ENCODE measurements at regions not wholly inside any gene's neighbourhood (a gene's known extent, or its start where the extent isn't known, plus 50 kb on each side); places are given as distances from the start of the nearest gene placed in this dataset.

DNA sequence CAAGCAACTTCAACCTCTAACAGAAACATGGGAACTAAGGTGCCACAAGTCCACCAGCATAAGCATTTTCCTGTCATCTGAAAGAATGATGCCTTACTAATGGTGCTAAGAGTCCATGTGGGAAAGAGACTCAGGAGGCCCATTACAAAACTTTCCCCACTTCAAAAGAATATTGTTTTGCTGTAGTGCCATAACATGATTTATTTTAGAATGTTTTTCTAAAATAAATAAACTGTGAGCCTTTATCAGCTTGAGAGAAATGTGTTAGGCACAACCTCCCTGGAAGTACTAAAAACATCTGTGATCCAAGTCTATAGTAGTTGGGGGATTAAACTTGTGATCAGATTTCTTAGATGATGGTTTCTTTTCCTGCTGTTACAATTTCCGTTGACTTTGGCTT, 330.1 kb upstream of the MAP3K7 start:
- Histone ChIP-seq H3K27me3 (replicated peaks; ENCODE audit: control insufficient read depth, insufficient read depth, low read length) (no peaks in the 10 kb centered on the region), H3K4me3 (replicated peaks; ENCODE audit: low read depth, low read length) (no peak overlapping the region), H3K36me3 (ENCODE audit: control insufficient read depth, insufficient read depth, low read length) (no peaks in the 10 kb centered on the region)
- DNase-seq (ENCODE audit: extremely low read depth, insufficient read length) = no peak
- TF ChIP-seq CTCF (IDR thresholded peaks at IDR 0.05; ENCODE audit: insufficient read depth, low read length, poor library complexity, severe bottlenecking) = no peak

DNA sequence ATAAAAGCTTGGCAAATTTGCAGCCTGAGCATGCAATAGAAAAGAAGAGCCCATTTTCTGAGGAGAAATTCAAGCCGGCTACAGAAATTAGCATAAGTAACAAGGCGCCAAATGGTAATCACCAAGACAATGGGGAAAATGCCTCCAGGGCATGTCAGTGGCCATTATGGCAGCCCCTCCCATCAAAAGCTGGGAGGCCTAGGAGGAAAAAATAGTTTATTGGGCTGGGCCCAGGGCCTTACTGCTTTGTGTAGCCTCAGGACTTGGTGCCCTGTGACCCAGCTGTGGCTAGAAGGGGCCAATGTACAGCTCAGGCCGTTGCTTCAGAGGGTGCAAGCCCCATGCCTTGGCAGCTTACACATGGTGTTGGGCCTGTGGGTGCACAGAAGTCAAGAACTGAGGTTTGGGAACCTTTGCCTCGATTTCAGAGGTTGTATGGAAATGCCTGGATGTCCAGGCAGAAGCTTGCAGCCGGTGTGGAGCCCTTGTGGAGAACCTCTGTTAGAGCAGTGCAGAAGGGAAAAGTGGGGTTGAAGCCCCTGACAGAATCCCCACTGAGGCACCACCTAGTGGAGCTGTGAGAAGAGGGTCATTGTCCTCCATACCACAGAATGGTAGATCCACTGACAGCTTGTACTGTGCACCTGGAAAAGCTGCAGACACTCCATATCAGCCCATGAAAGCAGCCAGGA, 328.5 kb upstream of the MAP3K7 start:
- Histone ChIP-seq H3K36me3 (ENCODE audit: control insufficient read depth, insufficient read depth, low read length) (no peaks in the 10 kb centered on the region), H3K27me3 (replicated peaks; ENCODE audit: control insufficient read depth, insufficient read depth, low read length) (no peaks in the 10 kb centered on the region), H3K4me3 (replicated peaks; ENCODE audit: low read depth, low read length) (no peak overlapping the region)
- TF ChIP-seq CTCF (IDR thresholded peaks at IDR 0.05; ENCODE audit: insufficient read depth, low read length, poor library complexity, severe bottlenecking) = no peak
- DNase-seq (ENCODE audit: extremely low read depth, insufficient read length) = no peak

- Histone ChIP-seq H3K36me3 (ENCODE audit: control insufficient read depth, insufficient read depth, low read length) (no peaks in the 10 kb centered on the region), H3K4me3 (replicated peaks; ENCODE audit: low read depth, low read length) (no peak overlapping the region), H3K27me3 (replicated peaks; ENCODE audit: control insufficient read depth, insufficient read depth, low read length) (no peaks in the 10 kb centered on the region)
- no peak for TF ChIP-seq CTCF (IDR thresholded peaks at IDR 0.05; ENCODE audit: insufficient read depth, low read length, poor library complexity, severe bottlenecking)
- DNase-seq (ENCODE audit: extremely low read depth, insufficient read length) = no peak
These were observed 327.4 kb upstream of the MAP3K7 start for GRCh38 chr6:90914312-90914711.

DNA sequence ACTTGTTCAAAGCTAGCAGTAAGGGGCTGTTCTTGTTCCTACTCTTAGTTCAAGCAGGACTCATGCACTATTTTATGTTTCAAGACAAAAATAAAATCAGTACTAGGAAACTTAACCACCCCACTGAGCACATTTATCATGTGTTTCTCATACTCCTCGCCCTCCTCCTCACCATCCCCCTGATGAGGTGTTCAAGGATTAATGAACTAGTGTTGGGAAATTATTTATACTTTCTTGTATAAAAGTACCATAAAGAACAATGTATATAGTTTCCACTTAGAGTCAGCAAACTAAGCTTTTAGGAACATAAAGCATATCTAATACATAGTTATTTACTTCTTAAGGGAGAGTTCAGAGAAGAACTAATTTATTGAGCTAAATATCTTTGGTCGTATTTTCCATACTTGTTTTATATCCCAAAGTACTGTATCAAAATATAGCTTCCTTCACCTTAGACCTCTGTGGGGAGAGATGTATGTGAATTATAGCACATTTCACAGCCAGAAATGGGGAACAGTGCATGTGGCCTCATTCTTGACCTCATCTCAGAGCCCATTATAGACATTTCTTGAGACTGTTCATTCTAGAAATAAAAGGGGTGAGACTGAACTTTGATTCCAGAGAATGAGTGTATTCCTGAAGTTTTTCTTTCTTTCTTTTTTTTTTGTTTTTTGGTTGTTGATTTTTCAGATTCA, 326.5 kb upstream of the MAP3K7 start:
- no peak for TF ChIP-seq CTCF (IDR thresholded peaks at IDR 0.05; ENCODE audit: insufficient read depth, low read length, poor library complexity, severe bottlenecking)
- Histone ChIP-seq H3K27me3 (replicated peaks; ENCODE audit: control insufficient read depth, insufficient read depth, low read length) (no peaks in the 10 kb centered on the region), H3K4me3 (replicated peaks; ENCODE audit: low read depth, low read length) (no peak overlapping the region), H3K36me3 (ENCODE audit: control insufficient read depth, insufficient read depth, low read length) (no peaks in the 10 kb centered on the region)
- no peak for DNase-seq (ENCODE audit: extremely low read depth, insufficient read length)

DNA sequence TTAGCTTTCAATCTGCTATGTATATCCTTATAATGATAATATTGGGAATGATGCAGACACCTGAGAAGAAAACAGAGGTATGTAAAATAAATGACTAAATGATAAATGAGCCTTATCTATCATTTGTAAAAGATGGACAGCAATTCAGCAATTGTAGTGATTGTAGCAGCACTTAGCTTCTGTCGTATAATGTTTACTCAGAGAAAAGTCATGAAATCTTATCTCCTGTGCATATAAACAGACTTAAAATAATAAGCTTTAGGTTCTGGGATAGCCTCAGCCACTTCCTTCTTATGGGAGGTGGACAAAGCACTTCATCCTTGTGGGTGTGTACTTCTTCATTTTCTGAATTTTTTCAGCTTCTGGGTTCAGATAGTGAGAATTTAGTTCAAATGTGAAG, 324.8 kb upstream of the MAP3K7 start:
- no peak for DNase-seq (ENCODE audit: extremely low read depth, insufficient read length)
- Histone ChIP-seq H3K27me3 (replicated peaks; ENCODE audit: control insufficient read depth, insufficient read depth, low read length) (no peaks in the 10 kb centered on the region; the same call in 1 of the 2 replicates), H3K4me3 (replicated peaks; ENCODE audit: low read depth, low read length) (no peak overlapping the region), H3K36me3 (ENCODE audit: control insufficient read depth, insufficient read depth, low read length) (no peaks in the 10 kb centered on the region)
- TF ChIP-seq CTCF (IDR thresholded peaks at IDR 0.05; ENCODE audit: insufficient read depth, low read length, poor library complexity, severe bottlenecking) = no peak
